ENCODE measurements at regions not wholly inside any gene's neighbourhood (a gene's known extent, or its start where the extent isn't known, plus 50 kb on each side); places are given as distances from the start of the nearest gene placed in this dataset.

DNA sequence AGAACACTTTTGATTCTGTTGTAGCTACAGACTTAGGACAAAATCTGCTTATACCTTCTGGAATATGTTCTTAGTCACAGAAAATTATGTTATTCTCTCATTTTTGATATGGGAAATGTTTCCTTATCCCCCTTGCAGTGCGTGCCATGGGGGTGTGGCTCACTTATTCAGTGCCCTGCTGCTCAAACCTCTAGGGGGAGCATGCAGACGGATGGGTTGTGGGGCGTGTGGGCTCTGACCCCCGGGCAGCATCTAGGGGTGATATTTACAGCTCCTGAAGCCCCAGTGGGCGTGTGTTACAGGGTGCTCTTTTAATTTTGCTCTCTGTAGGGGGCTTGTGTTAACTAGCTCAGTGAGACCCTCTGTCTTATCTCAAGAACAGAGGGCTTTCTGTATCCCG, 61.3 kb upstream of the FERMT1 start:
- Mint-ChIP-seq H3K4me3 (ENCODE audit: low read depth) (no peak overlapping the region), H3K27ac (no peak overlapping the region), H3K36me3 (ENCODE audit: insufficient read depth) (no peaks in the 10 kb centered on the region), H3K4me1 (ENCODE audit: low read depth) (peaks cover 8% of the 10 kb centered on the region), H3K27me3 (peaks cover 6% of the 10 kb centered on the region), H3K9me3 (ENCODE audit: low read depth) (peaks cover 4% of the 10 kb centered on the region)
- TF ChIP-seq, protein P1, sequence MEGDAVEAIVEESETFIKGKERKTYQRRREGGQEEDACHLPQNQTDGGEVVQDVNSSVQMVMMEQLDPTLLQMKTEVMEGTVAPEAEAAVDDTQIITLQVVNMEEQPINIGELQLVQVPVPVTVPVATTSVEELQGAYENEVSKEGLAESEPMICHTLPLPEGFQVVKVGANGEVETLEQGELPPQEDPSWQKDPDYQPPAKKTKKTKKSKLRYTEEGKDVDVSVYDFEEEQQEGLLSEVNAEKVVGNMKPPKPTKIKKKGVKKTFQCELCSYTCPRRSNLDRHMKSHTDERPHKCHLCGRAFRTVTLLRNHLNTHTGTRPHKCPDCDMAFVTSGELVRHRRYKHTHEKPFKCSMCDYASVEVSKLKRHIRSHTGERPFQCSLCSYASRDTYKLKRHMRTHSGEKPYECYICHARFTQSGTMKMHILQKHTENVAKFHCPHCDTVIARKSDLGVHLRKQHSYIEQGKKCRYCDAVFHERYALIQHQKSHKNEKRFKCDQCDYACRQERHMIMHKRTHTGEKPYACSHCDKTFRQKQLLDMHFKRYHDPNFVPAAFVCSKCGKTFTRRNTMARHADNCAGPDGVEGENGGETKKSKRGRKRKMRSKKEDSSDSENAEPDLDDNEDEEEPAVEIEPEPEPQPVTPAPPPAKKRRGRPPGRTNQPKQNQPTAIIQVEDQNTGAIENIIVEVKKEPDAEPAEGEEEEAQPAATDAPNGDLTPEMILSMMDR (IDR thresholded peaks at IDR 0.05; ENCODE audit: unreplicated experiment) = peak; percentile 30
- no peak for DNase-seq (ENCODE audit: low spot score, unreplicated experiment)

DNA sequence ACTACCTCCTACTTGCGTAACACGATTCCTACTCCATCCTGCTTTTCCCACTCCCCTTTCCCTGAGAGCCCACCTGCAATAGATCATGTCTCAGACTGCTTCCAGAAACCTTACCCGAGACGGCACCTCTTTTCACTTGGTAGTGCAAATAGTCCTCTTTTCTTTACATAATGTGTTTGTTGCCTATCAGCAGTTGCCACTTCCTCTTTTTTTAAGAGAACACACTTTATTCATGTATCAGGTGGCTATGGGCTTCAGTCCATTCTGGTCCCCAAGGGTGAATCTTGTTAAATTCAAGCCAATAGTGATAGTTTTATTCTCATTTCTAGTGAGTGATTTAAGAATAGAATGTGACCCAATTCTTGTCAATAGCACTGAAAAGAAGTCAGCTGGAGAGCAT, 57.7 kb upstream of the FERMT1 start:
- DNase-seq (ENCODE audit: low spot score, unreplicated experiment) = no peak
- H3K4me1 Mint-ChIP-seq (ENCODE audit: low read depth) = peaks cover 3% of the 10 kb centered on the region
- no peak overlapping the region for H3K4me3 Mint-ChIP-seq (ENCODE audit: low read depth)
- peaks cover 4% of the 10 kb centered on the region for H3K9me3 Mint-ChIP-seq (ENCODE audit: low read depth)
- peaks cover 11% of the 10 kb centered on the region for H3K27me3 Mint-ChIP-seq
- no peak overlapping the region for H3K27ac Mint-ChIP-seq
- H3K36me3 Mint-ChIP-seq (ENCODE audit: insufficient read depth) = no peaks in the 10 kb centered on the region
- TF ChIP-seq, protein P1 (IDR thresholded peaks at IDR 0.05; ENCODE audit: unreplicated experiment) = no peak

DNA sequence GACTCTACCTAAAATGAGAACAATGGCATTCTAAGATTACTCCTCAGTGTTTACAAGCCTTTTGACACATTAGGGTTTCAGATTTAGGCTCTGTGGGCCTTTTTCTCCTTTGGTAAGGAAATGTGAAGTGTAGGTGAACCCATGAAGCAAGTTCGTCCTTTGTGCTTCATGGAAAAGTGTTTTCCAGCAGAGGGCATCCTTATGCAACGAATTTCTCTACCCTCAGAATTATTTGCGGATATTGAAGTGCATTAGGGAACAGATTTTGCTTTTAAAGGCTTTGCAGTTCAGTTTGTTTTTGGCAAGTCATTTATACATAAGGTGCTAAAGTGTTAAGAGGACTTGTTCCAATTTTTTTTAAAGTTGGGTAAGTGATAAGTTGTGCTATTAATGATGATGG, 55.7 kb upstream of the FERMT1 start:
- TF ChIP-seq, protein P1 (IDR thresholded peaks at IDR 0.05; ENCODE audit: unreplicated experiment) = peak; percentile 55
- peaks cover 3% of the 10 kb centered on the region for H3K4me1 Mint-ChIP-seq (ENCODE audit: low read depth)
- H3K4me3 Mint-ChIP-seq (ENCODE audit: low read depth) = no peak overlapping the region
- DNase-seq (ENCODE audit: low spot score, unreplicated experiment) = no peak
- no peaks in the 10 kb centered on the region for H3K36me3 Mint-ChIP-seq (ENCODE audit: insufficient read depth)
- H3K9me3 Mint-ChIP-seq (ENCODE audit: low read depth) = peaks cover 4% of the 10 kb centered on the region
- no peak overlapping the region for H3K27ac Mint-ChIP-seq
- H3K27me3 Mint-ChIP-seq = peaks cover 8% of the 10 kb centered on the region

DNA sequence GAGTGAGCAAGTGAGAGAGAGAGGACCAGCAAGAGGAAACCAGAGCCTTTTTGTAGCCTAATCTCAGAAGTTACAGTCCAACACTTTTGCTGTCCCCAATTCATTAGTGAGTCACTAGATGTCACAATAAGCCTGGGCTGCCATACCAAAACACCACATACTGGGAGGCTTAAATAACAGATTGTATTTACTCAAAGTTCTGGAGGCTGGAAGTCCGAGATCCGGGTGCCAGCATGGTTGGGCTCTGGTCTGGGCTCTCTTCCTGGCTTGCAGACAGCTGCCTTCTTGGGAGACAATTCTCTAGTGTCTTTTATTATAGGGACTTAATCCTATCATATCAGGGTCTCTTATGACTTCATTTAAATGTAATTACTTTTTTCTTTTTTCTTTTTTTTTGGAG, 50.7 kb upstream of the FERMT1 start:
- Mint-ChIP-seq H3K36me3 (ENCODE audit: insufficient read depth) (no peaks in the 10 kb centered on the region), H3K27ac (no peak overlapping the region), H3K4me1 (ENCODE audit: low read depth) (no peaks in the 10 kb centered on the region), H3K4me3 (ENCODE audit: low read depth) (no peak overlapping the region), H3K27me3 (peaks cover 2% of the 10 kb centered on the region), H3K9me3 (ENCODE audit: low read depth) (peaks cover 3% of the 10 kb centered on the region)
- TF ChIP-seq, protein P1 (IDR thresholded peaks at IDR 0.05; ENCODE audit: unreplicated experiment) = no peak
- no peak for DNase-seq (ENCODE audit: low spot score, unreplicated experiment)
